ENCODE measurements at regions not wholly inside any gene's neighbourhood (a gene's known extent, or its start where the extent isn't known, plus 50 kb on each side); places are given as distances from the start of the nearest gene placed in this dataset.

DNA sequence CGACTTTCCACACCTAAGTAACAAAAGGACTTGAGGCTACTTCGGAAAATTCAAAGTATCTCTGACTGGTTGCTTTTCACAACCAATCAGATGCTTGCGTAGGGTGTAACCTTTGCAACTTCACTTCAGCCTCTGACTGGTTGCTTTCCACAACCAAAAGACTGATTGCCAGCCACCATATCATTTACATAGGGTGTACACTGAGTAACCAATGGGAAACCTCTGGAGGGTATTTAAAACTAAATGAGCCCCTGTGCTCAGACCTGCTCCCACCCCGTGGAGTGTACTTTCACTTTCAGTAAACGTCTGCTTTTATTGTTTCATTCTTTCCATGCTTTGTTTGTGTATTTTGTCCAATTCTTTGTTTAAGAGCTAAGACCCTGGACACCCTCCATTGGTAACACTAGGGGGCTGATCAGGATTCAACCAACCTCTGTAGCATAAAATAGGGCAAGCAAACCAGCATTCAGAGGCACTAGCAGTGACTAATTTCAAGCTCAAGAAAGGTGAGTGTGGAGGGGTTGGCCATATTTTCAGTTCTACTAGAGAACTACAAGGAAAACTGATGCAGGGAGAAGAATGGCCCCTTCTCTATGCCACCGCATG lies 390.8 kb downstream of the POM121L12 start:
- TF ChIP-seq CTCF (IDR thresholded peaks at IDR 0.05; ENCODE audit: poor library complexity, severe bottlenecking) = no peak
- no peak for TF ChIP-seq TAF1 (IDR thresholded peaks at IDR 0.05; ENCODE audit: low read depth)
- no peak for TF ChIP-seq REST (IDR thresholded peaks at IDR 0.05; ENCODE audit: borderline replicate concordance)

All from neural cell (in vitro differentiated cells).